GM12874 (cell line): ENCODE measurements at regions not wholly inside any gene's neighbourhood (a gene's known extent, or its start where the extent isn't known, plus 50 kb on each side); places are given as distances from the start of the nearest gene placed in this dataset.

Source experiments
- TF ChIP-seq, protein P1 (sequence below): IDR thresholded peaks from 2 replicates; pipeline ENCODE4 v1.5.1; 2011; ENCODE audit warnings: low read depth, mild to moderate bottlenecking, control low read depth, low read length, moderate library complexity; ENCODE audit not compliant: insufficient read depth

DNA sequence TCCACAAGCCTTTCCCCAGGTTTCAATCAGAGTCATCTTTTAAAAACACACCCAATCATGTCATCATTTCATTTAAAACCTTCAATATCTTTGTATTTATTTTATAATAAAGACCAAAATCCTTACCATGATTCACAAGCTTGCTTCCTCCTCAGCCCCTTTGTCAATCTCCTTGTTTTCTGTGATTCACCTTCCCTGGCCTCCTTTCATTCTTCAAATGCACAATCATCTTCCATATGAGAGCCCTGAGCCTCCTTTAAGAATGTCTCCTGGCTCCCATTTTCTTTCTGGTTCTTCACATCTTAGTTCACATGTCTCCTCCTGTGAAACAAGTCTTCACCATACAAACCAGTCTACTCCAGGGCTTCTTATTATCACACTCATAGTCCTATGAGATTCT is 904.0 kb downstream of the SORCS3 start:
- TF ChIP-seq, protein P1, sequence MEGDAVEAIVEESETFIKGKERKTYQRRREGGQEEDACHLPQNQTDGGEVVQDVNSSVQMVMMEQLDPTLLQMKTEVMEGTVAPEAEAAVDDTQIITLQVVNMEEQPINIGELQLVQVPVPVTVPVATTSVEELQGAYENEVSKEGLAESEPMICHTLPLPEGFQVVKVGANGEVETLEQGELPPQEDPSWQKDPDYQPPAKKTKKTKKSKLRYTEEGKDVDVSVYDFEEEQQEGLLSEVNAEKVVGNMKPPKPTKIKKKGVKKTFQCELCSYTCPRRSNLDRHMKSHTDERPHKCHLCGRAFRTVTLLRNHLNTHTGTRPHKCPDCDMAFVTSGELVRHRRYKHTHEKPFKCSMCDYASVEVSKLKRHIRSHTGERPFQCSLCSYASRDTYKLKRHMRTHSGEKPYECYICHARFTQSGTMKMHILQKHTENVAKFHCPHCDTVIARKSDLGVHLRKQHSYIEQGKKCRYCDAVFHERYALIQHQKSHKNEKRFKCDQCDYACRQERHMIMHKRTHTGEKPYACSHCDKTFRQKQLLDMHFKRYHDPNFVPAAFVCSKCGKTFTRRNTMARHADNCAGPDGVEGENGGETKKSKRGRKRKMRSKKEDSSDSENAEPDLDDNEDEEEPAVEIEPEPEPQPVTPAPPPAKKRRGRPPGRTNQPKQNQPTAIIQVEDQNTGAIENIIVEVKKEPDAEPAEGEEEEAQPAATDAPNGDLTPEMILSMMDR = no peak

DNA sequence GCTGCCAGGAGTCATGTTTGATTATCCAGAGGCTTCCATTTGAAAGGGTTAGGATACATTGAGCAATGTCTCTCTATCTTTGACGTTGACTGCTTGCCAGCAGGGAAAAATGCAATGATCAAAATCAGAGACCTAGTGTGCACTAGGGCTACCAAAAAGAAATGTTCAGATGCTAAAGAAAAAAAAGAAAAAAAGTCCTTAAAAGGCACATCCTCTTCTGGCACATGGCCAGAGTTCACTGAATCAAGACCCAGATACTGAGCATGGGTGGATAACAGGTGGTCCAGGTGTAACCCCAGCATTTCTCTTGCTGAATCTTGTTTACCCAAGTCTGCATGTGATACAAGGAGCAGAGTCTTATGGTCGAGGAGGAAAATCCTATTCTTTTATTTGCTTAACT is 899.3 kb downstream of the SORCS3 start:
- TF ChIP-seq, protein P1 = no peak

DNA sequence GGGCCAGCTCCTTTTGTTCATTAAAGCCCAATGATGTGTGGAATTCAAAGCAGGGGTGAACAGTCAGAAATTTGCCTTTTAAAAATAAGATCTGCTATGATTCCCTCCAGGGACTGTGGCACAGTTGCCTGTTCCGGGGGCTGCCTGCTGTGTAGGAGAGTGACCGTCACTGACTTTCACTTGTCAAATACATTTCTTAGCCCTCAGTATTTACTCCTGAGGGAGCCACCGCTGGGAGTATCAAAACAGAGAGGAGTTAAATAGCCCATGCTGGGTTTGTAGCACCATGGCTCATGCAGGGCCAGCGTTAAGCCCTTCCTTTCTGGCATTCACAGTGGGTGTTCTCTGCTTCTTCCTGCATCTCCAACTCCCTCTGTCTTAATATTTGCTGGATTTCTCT is 897.8 kb downstream of the SORCS3 start:
- TF ChIP-seq, protein P1 = no peak

DNA sequence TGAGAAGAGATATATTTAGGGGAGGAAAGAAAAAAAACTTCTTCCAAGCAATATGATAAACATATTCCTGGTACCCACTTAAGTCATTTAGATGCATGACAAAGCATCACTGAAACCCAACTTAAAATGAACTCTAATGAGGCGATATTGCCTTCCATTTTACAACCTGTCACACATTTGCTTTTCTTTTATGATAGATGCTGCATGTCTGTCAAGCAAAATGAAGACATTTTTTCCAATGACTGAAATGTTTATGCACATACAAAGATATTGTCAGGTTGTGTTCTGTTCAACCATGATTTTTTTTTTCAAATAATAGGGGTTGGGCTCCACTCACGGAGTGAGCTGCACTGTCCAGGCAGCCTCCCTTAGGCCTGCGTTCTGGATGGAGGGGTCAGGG is 894.4 kb downstream of the SORCS3 start:
- TF ChIP-seq, protein P1 = no peak

DNA sequence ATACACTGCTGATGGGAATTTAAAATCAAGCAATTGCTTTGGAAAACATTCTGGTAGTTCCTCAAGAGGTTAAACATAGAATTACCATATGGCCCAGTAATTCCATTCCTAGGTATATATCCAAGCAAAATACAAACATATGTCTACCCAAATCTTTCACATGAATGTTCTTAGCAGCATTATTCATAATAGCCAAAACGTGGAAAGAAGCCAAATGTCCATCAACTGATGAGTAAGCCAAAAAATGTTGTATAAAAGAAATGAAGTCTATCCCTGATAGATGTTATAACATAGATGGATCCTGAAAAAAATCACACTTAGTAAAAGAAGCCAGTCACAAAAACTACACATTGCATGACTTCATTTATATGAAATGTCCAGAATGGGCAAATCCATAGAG is 893.0 kb downstream of the SORCS3 start:
- TF ChIP-seq, protein P1 = no peak

DNA sequence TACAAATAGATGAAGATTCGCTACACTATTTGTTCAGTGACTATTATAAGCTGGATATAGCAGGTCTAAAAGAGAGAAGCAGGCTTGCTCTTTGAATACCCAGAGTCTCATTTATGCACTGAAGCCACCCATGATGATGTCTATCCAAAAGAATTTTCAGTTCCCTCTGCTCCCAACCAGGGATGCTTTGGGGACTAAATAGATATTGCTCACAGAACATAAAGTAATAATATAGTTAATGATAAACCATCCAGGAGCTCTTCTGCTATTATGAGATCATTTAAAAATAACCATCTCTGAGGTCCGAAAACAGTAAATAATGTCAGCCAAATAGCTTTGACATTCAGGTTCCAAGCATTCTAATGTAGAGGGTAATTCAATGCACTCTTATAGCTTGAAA is 875.4 kb downstream of the SORCS3 start:
- TF ChIP-seq, protein P1 = no peak

DNA sequence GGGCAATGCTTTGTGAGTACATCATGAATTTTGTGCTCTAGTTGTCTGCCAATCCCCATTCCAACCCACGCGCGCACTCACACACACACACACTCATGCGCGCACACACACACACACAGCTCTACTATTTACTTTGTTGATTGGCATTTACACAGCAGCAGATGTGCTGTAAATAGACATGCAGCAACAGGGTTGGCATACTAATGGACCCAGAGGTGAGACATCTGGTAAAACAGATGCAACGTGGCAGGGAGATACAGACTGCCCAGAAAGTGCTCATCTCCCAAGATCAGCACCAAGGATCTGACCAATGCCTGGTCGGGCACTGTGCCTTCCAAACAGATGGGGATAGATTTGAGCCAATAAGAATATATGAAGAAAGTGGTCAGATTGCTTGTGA is 873.0 kb downstream of the SORCS3 start:
- TF ChIP-seq, protein P1 = no peak

DNA sequence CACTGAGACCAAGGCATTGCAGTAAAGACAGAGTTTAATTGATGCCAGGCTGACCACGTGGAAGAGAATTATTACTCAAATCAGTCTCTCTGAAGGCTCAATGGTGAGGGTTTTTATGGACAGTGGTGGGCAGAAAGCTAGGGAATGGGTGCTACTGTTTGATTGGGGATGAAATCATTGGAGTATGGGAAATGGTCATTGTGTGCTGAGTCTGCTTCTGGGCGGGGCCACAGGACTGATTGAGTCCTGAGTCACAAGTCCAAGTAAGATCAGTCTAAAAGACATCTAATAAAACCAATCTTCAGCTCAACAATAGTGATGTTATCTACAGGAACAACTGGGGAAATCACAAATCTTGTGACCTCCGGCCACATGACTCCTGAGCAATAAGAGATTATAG is 868.4 kb downstream of the SORCS3 start:
- TF ChIP-seq, protein P1 = no peak
